Ovary (tissue), 3 donors: ENCODE measurements at regions not wholly inside any gene's neighbourhood (a gene's known extent, or its start where the extent isn't known, plus 50 kb on each side); places are given as distances from the start of the nearest gene placed in this dataset.
"Not testable (repeated sequence)": the region's sequence is repeated elsewhere in the genome, so short reads cannot be mapped to it uniquely, and the experiment has no call there.

Experiments
- EP300 ChIP-seq: sonication (generic); formaldehyde crosslinking; IDR thresholded peaks from one replicate; pipeline ENCODE4 v1.6.1; 2017; ENCODE audit warnings: antibody characterized with exemption
- POLR2A ChIP-seq: fragments of 450-650 bp; IDR thresholded peaks from one replicate; pipeline ENCODE4 v1.6.1; 2017; ENCODE audit warnings: antibody characterized with exemption, mild to moderate bottlenecking, moderate library complexity
- TF ChIP-seq, protein P1 (sequence below), 3 donors: fragments of 450-650 bp in 2 of 3; fragments of 200-600 bp in 1 of 3; IDR thresholded peaks; one replicate each; pipeline versions ENCODE4 v1.5.1 to v1.8.0; 2016 to 2022; ENCODE audit warnings: antibody characterized with exemption in 3 of 3, mild to moderate bottlenecking in 1 of 3
- donor health status: DM: no; HTN: no; CAD: no.

DNA sequence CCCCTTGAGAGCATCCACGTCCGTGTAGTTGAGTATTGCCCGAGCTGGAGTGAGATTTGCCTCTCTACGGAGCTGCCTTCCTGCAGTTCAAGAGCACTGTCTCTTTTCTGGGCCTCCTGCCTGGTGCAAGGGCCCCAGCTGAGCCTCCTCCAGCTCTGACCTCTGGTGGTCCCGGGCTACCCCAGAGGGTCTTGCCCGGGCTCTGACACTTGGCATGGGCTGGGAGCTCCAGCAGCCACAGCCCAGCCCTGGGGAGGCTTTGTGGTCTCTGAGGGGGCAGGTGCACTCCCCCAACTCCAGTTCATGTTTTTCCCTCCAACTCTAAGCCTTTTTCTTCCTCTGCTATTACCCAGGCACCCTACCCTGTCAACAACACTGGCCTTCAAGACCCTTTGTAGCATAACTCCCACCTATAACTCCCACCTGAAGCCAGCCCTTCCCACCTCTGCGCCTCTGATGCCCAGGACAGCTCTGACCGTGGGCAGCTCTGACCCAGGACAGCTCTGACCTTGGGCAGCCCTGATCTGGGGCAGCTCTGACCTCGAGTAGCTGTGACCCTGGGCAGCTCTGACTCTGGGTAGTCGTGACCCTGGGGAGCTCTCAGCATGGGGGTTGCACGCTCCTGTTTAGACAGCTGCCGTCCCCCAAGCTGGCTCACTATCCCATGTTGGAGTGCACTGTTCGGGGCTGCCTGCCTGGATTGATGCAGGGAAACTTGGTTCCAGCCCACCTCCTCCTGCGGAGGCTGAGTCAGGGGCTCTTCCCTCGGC lies 127.6 kb downstream of the METRNL start:
- TF ChIP-seq POLR2A, EP300: not testable (repeated sequence)
- TF ChIP-seq, protein P1, sequence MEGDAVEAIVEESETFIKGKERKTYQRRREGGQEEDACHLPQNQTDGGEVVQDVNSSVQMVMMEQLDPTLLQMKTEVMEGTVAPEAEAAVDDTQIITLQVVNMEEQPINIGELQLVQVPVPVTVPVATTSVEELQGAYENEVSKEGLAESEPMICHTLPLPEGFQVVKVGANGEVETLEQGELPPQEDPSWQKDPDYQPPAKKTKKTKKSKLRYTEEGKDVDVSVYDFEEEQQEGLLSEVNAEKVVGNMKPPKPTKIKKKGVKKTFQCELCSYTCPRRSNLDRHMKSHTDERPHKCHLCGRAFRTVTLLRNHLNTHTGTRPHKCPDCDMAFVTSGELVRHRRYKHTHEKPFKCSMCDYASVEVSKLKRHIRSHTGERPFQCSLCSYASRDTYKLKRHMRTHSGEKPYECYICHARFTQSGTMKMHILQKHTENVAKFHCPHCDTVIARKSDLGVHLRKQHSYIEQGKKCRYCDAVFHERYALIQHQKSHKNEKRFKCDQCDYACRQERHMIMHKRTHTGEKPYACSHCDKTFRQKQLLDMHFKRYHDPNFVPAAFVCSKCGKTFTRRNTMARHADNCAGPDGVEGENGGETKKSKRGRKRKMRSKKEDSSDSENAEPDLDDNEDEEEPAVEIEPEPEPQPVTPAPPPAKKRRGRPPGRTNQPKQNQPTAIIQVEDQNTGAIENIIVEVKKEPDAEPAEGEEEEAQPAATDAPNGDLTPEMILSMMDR (IDR thresholded peaks at IDR 0.05), result not testable (repeated sequence)
